ENCODE measurements at regions not wholly inside any gene's neighbourhood (a gene's known extent, or its start where the extent isn't known, plus 50 kb on each side); places are given as distances from the start of the nearest gene placed in this dataset.
"Not testable (repeated sequence)": the region's sequence is repeated elsewhere in the genome, so short reads cannot be mapped to it uniquely, and the experiment has no call there.

DNA sequence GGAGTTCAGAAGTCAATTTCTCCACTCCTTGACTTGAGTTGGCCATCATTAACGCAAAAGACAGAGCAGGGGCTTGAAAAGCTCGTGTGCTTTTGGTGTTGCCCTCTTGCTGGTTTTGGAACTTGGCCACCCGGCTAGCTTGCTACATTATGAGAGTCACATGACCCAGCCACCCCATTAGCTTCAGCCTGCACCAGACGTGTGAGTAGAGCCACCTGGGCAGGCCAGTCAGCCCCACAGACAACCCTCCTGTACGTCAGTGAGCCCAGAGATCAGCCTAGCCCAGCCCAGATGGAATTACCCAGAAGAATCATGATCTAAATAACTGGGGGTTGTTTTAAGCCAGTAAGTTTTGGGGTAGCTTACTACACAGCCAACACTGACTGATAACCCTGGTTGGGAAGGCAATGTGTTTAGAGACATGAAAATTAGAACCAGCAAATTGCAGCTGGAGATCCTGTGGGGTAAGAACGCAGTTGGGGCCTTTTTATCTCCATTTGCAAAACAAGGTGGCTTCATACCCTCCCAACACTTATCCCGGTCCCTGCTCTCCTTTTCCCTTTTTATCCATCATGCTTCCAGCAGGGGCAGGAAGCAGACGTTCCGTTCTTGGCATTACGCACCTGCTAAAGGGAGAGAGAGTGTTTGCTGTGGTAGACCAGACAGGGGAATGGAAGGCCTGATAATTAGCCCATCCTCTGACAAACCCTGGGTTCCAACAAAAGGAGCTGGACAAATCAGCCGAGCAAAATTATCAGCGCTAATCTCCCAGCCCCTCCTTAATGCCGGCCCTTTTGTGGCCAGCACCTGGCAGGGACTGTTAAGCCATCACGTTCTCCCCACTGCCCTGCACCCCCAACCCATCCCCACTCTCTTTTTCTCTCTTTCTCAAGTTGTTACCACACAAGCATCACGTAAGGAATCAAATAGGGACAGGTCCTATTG lies 548.7 kb upstream of the CADM1 start:
- FAIRE-seq, result no peak
- DNase-seq (ENCODE audit: low spot score in 2 of 2), result no peak

DNA sequence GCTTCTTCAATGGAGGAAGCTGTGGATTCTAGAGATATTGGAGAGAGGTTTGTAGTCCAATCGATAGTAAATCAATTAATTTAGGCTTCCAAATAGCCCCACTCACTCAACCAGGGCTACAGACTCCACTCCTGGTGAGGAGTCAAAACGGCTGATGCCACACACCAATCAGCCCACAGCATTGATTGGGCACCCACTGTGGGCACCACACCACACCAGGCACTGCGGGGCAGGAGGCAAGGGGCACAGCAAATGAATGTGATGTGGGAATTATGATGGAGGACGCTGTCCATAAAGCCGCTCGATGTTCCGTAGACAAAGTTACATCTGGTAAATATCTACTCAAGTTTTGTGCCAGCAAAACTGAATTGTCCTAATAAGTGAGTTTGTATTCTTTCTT lies 547.3 kb upstream of the CADM1 start:
- DNase-seq (ENCODE audit: low spot score in 2 of 2), result no peak
- no peak for FAIRE-seq

DNA sequence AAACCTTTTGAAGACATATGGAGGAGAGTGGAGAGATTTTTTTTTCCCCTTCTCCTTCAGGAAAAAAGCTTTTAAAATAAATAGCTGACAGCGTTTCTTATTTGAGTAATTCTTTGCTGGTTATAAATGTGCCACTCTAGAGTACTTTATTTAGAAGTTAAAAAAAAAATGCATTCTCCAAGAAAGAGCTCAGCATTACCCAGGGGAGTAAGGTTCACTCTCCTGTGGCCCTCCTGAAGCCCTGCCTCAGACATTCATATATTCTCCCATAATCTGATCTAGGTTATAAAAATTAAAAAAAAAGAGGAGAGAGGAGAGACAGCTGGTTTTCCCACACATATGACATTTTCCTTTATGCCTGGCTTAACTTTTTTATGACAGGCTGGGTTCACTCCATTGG lies 545.2 kb upstream of the CADM1 start:
- DNase-seq (ENCODE audit: low spot score in 2 of 2) (no peak), FAIRE-seq (no peak)

DNA sequence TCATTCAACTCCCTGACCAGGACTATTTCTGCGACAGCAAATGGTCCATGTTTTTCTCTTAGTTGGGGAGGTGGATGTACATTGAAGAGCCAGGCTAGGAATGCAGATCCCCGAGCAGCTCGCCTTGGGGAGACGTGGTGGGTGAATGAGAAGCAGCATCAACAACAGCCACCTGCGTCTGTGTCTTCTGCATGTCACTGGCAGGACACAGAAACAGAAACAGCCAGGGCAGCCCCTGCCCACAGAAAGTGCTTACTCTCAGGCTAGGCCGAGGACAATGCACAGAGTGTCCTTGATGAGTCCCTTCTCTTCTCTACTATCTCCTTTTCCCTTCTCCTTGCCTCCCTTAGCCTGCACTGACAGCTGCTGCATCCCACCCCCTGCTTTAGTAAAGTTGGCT lies 541.9 kb upstream of the CADM1 start:
- FAIRE-seq (no peak), DNase-seq (ENCODE audit: low spot score in 2 of 2) (no peak)

DNA sequence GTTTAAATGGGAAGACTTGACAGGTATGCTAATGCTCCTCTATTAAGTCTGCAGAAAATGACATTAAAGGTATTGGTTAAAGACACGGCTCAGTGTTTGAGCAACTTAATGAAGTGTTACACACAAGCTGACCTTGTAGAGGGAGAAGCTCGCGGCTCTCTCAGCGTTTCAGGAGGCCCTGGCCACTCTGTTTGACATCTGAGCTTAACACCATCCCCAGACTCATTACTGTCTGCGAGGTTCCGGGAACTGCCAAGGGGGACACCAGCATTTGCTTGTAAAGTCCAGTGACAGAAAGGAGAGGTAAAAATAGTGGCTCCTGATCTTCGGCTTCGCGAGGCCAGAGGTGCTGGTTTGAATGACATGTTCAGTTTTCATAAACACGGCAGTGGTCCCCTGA lies 540.7 kb upstream of the CADM1 start:
- FAIRE-seq, result no peak
- DNase-seq (ENCODE audit: low spot score in 2 of 2), result no peak

DNA sequence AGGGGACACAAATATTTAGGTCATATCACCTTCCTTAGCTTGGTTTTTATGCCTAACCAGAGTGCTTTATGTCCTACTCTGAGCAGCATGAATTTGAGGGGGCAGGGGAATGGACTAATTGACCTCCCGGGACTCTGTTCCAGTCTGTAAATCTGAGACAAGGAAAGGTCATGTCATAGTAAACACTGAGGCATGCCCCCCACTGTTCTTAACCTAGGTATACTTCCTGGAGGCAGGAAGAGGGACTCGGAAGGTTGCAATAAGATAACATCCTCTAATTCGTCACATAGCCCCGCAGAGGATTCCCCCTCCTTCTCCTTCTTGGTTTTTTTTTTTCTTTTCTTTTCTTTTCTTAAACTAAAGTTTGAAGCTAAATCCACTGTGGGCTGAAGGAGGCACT lies 540.3 kb upstream of the CADM1 start:
- FAIRE-seq, result no peak
- no peak for DNase-seq (ENCODE audit: low spot score in 2 of 2)

DNA sequence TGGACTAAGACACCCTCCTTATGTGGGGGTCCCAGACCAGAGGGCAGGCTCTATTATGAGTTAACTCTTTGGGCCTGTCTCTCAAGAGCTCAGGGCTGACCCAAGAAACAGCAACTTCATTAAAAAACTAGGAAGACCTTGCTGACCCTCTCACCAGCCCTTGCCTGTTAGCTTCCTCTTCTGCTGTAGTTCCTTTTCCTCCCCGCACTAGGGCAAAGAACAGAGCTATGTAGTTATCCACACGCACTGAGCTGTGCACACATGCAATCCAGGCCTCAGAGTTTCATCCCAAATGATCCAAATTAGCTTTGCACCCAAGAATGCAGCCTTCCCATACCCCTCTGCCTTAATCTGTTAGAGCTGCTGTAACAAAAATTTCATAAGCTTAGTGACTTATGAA lies 539.6 kb upstream of the CADM1 start:
- DNase-seq (ENCODE audit: low spot score in 2 of 2), result no peak
- FAIRE-seq, result no peak

DNA sequence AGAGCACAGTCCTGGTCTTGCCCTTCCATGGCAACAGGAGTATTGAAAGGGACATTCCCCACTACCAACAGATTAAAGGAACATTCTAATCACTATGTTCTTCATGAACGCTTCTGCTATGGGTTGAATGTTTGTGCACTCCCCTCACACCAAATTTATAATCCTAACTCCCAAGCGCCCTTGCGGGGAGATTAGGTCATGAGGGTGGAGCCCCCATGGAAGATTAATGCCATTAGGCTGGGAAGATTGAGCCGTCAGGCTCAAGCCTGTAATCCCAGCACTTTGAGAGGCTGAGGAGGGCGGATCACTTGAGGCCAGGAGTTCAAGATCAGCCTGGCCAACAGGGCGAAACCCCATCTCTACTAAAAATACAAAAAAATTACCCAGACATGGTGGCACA lies 538.8 kb upstream of the CADM1 start:
- FAIRE-seq; DNase-seq (ENCODE audit: low spot score in 2 of 2): not testable (repeated sequence)

DNA sequence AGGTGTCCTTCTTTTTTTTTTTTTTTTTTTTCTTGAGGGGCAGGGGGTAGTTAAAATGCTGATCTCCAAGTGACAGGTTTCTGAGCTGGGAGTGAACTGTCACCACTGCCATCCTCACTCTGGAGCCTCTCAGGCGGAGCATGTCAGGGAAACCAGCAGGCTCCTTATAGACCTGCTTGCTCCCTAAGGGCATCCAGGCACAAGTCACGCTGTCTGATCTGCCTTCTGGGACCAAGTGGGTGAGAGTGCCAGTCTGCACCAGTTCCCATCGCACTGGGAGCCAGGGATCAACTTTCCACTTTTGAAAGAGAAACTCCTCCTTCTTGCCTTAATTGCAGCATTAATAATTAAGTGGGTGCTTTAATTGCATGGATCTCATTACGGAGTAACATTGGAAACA lies 537.9 kb upstream of the CADM1 start:
- no peak for DNase-seq (ENCODE audit: low spot score in 2 of 2)
- FAIRE-seq, result no peak

DNA sequence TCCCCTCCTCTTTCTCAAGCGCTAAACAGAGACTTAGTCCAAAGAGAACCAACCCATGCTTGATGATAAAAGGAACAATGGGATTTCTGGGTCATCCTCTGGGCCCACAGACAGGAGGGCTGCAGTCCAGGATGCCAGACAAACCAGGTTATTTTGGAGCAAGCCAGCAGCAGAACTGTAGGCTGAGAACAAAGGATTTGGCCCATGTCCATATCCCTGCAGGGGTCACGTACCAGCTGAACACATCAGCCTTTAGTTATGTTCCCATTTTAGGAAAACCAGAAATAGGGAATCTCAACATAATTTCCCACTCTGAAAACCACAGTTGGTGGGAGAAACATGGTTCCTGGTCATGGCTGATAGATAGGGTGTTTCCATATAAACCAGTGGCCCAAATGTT lies 533.6 kb upstream of the CADM1 start:
- DNase-seq (ENCODE audit: low spot score in 2 of 2) (no peak), FAIRE-seq (no peak)

DNA sequence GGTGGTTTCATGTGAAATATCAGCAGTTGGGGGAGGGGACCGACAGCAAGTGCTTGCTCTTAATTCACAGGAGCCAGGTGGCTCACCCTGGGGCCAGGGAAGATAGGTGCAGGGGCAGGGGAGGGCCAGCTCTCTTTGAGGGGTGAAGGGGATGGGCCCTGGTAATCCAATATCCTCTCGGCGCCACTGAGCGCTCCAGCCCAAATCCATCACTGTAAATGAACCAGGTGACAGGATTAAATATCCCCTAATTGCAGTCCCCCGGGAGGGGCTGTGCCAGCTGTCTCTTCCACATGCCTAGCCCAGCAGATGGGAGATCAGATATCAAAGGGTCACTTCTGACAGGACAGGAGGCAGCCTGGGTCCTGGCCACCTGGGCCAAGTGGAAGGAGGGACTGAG lies 531.8 kb upstream of the CADM1 start:
- DNase-seq (ENCODE audit: low spot score in 2 of 2) (no peak), FAIRE-seq (no peak)

DNA sequence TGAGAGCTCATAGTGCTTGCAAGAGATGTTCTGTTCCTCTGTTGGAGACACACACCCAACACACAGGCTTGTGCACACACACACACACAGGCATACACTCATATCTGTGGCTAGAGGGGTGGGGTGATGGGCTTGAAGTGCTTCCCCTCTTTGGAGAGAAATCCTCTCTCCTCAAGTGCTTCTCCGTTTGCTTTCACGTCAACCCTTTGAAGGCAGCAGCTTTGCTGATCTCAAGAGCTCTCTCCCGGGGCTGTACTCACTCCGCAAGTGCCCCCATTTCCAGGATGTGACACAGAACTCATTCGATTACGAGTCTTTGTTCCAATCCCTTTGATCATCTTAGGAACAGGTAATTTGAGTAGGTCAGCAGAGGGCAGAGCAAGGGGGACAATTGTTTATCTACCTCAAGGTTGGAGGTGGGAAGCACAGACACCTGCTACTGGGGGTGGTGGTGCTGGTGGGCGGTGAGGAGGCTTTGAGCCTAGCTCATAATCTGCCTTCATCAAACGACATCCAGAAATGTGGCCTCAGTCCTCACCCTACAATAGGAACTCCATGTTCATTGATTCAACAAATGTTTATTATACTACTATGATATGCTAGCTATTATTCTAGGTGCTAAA lies 529.8 kb upstream of the CADM1 start:
- no peak for DNase-seq (ENCODE audit: low spot score in 2 of 2)
- FAIRE-seq, result no peak

DNA sequence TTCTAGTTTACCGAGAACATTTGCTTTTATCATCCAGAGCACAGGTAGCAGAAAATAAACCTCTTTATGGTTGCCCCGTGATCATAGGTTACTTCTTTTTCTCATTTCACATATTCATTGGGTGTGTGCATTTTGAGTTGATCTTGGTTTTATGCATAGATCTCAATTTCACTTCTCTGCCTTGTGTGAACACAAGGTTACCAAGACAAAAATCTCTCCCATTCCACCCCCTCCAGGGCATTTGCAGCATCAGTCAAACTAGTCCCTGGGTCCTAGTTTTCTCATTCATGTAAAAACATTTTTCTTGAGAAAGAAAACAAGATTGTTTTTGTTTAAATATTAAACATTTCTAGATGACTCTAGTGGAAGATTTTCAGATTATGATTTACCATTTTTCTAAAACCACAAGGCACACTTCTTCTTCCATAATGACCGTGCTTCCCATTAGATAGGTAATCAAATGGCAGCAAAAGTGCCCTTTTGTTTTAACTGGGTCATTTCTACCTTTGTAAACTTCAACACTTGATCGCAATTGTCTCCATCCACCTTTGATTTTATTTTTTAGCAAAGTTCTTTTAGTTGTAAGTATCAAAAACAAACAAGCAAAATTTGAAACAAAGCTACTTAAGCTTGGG lies 526.6 kb upstream of the CADM1 start:
- DNase-seq (ENCODE audit: low spot score in 2 of 2) (no peak), FAIRE-seq (no peak)

DNA sequence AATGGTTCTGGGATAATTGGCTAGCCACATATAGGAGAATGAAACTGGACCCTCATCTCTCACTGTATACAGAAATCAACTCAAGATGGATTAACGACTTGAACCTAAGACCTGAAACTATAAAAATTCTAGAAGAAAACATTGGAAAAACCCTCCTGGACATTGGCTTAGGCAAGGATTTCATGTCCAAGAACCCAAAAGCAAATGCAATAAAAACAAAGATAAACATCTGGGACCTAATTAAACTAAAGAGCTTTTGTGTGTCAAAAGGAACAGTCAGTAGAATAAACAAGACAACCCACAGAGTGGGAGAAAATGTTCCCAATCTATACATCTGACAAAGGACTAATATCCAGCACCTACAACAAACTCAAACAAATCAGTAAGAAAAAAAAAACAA lies 524.3 kb upstream of the CADM1 start:
- FAIRE-seq; DNase-seq (ENCODE audit: low spot score in 2 of 2): not testable (repeated sequence)

DNA sequence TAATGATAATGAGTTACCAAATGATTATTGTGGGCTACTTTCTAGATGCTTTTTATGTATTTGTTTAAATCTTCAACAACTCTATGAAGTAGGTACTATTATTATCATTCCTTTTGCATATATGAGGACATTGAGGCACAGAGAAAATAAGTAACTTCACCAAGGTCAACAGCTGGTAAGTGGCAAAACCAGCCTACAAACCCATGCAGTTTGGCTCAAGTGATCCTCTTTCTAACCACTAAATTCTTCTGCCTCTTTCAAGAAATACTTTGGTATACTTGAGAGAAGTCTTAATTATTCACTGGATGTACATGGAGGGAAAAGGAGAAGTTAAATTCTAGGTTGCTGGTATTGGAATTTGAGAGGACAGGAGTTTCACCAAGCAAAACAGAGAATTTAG lies 495.2 kb upstream of the CADM1 start:
- FAIRE-seq (no peak), DNase-seq (ENCODE audit: low spot score in 2 of 2) (no peak)

DNA sequence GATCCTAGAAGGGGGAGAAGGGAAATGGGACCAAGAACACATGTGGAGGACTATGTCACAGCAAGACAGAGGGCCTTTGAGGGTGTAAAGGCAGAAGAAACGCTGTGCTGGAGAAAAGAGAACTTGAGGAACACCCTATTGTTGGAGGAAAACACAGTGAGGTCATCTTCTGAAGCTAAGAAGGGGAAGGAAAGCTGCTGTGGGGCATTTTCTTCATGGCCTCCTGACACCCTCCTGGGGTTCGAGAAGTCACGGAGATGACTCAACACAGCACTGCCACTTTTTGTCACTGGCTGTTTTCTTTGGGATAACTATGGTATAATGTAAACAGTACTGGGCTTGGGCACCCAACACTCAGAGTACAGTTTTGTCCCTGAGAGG lies 492.6 kb upstream of the CADM1 start:
- no peak for DNase-seq (ENCODE audit: low spot score in 2 of 2)
- no peak for FAIRE-seq

DNA sequence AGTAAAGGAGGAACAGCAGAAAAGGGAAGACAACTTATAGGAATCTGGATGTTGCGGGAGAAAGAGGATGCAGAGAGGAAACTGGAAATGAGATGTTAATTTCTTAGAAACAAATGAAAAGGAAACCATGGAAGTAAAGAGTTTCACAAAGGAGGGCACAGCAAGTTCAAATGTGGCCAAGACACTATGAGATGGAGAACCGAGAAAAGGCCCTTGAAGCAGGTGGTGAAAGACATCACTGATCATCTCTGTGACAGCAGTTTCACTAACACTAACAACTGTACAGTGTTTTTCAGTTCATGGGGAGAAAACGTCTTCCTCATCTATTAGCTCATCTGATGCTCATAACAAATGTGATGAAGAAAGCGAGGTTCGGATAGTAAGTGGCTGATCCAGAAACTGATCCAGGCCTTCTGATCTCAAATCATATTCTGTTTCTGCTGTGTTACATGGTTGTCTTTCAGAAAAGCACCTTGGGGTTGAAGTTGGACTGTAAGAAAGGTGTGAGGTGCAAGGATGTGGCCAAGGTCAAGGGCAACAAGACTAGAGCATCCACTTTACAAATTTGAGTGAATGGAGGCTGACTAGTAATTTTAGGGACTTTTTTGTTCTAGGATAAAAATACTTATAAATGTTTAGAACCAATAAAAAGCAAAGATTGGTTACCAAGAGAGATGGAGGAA lies 492.1 kb upstream of the CADM1 start:
- DNase-seq (ENCODE audit: low spot score in 2 of 2), result no peak
- FAIRE-seq, result no peak

DNA sequence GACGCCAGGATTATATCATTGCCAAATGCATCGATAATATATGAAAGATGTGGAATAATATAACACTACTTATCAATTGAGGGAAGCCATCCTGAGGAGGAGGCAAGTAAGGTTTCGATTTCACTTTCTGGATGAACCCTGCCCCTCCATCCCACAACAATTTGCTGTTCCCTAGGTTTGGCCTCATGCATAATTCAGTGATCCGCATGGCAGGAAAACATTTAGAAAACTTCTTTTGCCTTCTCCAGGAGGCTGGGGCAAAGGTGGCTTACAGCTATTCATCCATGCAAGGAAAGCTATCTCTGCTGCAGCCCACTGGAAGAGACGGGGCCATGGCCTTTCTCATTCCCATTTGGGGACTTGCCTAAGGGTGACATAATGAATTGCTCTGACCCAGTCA lies 489.4 kb upstream of the CADM1 start:
- FAIRE-seq (no peak), DNase-seq (ENCODE audit: low spot score in 2 of 2) (no peak)

DNA sequence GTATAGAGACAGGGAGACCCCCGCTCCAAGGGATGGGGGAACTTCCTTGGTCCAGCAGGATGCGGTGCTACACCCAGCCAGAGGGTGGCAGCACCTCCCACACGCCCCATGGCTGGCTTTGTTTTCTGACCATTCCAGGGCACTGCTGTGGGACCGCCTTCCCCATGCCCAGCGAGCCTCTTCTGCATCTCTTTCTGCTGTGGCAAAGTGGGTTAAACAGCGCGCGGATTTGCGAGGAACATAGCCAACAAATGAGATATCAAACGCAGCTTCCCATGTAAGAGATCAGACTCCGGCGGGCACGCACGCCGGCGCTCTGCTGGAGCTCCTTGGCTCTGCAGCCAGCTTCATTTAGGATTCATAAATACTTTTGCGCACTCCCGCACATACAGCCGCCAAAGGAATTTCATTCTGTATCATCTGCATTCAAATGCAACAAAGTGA lies 485.8 kb upstream of the CADM1 start:
- FAIRE-seq (no peak), DNase-seq (ENCODE audit: low spot score in 2 of 2) (peak in 1 of 2 donors; percentile 34)

DNA sequence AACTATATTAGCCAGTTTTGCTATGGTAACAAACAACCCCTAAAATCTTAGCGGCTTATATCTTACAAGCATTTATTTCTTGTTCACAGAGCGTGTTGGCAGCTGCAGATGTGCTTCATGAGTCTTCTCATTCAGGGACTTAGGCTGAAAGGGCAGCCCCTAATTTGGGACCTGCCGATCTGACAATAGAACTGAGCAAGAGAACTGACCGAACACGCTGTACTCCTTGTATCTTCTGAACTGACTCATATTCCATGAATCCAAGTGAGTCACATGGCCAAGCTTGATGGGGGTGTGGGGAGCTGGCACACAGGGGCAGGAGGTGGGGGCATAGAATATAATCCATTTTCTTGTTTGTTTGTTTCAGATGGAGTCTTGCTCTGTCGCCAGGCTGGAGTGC lies 481.7 kb upstream of the CADM1 start:
- no peak for FAIRE-seq
- no peak for DNase-seq (ENCODE audit: low spot score in 2 of 2)

DNA sequence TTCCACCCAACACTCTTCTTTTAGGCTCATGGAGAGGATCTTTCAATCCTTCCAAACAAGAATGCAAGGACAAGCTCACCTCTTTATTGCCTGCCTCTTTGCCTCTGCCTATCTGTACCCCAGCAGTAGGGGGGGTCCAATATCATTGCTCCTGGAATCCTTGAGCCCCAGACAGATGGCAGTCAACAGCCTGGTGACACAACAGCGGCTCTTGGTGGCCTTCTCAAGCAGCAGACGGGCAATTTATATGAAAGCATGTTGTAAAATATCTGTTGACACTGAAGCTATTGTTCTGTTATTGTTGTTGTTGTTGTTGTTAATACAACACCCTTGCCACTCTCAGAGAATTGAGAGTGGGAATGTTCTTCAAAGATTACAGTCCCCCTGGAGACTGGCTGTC lies 480.0 kb upstream of the CADM1 start:
- FAIRE-seq (no peak), DNase-seq (ENCODE audit: low spot score in 2 of 2) (no peak)

All from frontal cortex (tissue), 3 donors.